PFSK-1 (cell line): ENCODE measurements at regions not wholly inside any gene's neighbourhood (a gene's known extent, or its start where the extent isn't known, plus 50 kb on each side); places are given as distances from the start of the nearest gene placed in this dataset.

Experiments used
- FOXP2 ChIP-seq: optimal IDR thresholded peaks from 2 replicates; pipeline ENCODE3; 2011; ENCODE audit warnings: borderline replicate concordance, control low read depth, inconsistent platforms; ENCODE audit not compliant: insufficient read depth; ENCODE audit errors: extremely low read length, extremely low read depth
- POLR2AphosphoS5 ChIP-seq: IDR thresholded peaks from 2 replicates; pipeline ENCODE4 v1.6.1; 2012; ENCODE audit warnings: low read depth, mild to moderate bottlenecking, control low read depth, low read length, moderate library complexity
- SIN3A ChIP-seq: IDR thresholded peaks from 2 replicates; pipeline ENCODE4 v1.6.1; 2012; ENCODE audit warnings: mild to moderate bottlenecking, low read length, moderate library complexity, borderline replicate concordance; ENCODE audit not compliant: insufficient read depth
- TAF1 ChIP-seq: IDR thresholded peaks from 2 replicates; pipeline ENCODE4 v1.6.1; 2012; ENCODE audit warnings: low read length, control low read depth, borderline replicate concordance; ENCODE audit not compliant: insufficient read depth
- TF ChIP-seq, protein P1 (sequence below), 2 experiments: IDR thresholded peaks; 2 replicates each; pipeline versions ENCODE4 v1.6.1 to v1.8.0; 2011 to 2012; ENCODE audit warnings: low read depth in 2 of 2, low read length in 2 of 2, control low read depth in 1 of 2, inconsistent platforms in 1 of 2, mild to moderate bottlenecking in 1 of 2, moderate library complexity in 1 of 2; ENCODE audit not compliant: insufficient read depth in 1 of 2

DNA sequence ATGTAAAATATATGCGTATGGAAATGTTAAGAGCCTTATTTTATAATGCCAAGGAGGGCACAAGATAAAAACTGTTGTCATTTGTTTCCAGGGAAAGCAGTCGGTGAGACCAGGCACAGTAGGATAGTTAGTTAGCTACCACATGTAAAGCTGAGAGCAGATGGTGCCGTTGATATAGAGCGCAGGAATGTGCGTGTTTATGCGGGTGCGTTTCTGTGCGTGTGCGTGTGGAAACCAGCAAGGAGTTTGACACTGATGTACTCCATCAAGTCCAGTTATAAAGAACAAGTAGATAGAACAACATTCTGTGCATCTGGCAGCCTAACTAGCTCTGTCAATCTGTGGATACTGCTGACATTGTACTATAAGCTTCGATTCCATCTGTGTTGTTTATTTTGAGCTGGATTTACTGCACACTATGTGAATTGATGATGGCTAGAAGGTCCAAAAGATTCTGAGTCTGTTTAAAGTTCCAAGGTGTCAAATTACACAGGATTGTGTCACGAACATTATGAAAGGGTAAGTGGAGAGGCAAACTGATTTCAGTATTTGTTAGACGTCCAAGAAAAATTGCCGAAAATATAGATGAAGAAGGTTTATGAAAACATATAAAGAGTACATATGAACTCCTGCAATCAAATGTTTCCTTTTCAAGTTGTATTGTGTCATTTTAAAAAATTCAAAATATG lies 494.9 kb upstream of the MEF2C start:
- no peak for TF ChIP-seq POLR2AphosphoS5
- no peak for TF ChIP-seq FOXP2
- TF ChIP-seq SIN3A: no peak
- no peak for TF ChIP-seq TAF1
- TF ChIP-seq, protein P1, sequence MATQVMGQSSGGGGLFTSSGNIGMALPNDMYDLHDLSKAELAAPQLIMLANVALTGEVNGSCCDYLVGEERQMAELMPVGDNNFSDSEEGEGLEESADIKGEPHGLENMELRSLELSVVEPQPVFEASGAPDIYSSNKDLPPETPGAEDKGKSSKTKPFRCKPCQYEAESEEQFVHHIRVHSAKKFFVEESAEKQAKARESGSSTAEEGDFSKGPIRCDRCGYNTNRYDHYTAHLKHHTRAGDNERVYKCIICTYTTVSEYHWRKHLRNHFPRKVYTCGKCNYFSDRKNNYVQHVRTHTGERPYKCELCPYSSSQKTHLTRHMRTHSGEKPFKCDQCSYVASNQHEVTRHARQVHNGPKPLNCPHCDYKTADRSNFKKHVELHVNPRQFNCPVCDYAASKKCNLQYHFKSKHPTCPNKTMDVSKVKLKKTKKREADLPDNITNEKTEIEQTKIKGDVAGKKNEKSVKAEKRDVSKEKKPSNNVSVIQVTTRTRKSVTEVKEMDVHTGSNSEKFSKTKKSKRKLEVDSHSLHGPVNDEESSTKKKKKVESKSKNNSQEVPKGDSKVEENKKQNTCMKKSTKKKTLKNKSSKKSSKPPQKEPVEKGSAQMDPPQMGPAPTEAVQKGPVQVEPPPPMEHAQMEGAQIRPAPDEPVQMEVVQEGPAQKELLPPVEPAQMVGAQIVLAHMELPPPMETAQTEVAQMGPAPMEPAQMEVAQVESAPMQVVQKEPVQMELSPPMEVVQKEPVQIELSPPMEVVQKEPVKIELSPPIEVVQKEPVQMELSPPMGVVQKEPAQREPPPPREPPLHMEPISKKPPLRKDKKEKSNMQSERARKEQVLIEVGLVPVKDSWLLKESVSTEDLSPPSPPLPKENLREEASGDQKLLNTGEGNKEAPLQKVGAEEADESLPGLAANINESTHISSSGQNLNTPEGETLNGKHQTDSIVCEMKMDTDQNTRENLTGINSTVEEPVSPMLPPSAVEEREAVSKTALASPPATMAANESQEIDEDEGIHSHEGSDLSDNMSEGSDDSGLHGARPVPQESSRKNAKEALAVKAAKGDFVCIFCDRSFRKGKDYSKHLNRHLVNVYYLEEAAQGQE (IDR thresholded peaks at IDR 0.05; ENCODE audit: insufficient read depth in 1 of 2, low read depth in 2 of 2, low read length in 2 of 2): no peak

DNA sequence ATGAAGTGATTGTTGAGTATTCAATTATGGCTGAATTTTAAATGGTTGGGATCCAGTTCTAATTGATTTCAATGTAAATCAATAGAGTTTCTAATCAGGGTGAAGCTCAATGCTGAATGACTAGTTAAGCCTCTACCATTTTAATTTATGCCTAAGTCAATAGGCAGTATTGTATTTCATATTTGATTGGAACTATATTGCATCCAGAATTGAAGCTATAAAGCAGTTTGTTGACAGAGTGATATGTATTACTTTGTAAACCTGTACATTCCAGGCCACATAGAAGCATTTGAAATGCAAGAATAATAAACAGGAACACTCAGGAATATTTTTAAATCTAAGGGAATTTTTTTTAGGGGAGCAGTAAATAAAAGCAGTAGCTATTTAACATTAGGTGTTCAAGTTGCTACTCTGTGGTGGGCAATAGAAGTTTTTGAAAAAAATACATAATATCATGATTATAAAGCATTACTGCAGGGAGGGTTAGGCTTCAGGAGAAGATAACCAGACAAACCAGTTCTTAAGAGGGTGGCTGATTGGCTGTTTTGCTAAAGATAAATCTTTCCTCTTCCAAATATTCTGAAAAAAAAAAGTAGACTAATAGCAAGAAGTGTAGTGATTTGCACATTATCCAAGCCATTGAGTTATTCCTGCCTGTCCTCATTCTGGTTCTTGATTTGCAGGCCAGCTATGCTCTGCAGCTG lies 492.0 kb upstream of the MEF2C start:
- TF ChIP-seq SIN3A: no peak
- no peak for TF ChIP-seq FOXP2
- TF ChIP-seq POLR2AphosphoS5: no peak
- no peak for TF ChIP-seq TAF1
- TF ChIP-seq, protein P1 (IDR thresholded peaks at IDR 0.05; ENCODE audit: insufficient read depth in 1 of 2, low read depth in 2 of 2, low read length in 2 of 2): no peak

DNA sequence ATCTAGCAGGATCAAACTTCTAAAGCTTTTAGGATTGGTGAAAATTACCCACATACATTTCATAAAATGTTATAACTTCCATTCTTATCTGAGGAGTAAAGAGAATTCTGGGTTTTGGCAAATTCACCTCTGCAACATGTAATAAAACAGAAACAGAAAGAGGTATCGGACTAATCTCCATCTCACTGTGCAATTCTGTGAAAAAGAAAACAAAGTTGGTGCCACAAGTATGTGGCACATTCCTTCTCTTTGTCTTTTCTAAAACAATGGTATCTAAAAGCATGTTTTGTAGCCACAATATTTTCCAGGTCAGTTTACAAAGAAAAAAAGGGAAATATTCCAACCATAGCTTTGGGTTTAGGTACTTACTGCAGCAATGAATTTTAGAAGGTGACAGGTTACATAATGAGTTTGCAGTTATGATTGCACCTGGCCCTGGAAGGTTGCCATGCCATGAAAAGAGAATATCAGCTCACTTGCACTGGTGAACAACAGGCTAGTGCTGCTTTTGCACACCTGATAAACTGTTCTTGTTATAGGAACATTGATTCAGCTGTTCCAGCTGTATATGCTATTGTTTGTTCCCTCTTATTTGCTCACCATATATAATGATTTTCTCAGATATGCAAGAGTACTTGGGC lies 491.3 kb upstream of the MEF2C start:
- TF ChIP-seq SIN3A: no peak
- no peak for TF ChIP-seq FOXP2
- TF ChIP-seq POLR2AphosphoS5: no peak
- no peak for TF ChIP-seq TAF1
- TF ChIP-seq, protein P1 (IDR thresholded peaks at IDR 0.05; ENCODE audit: insufficient read depth in 1 of 2, low read depth in 2 of 2, low read length in 2 of 2): no peak

DNA sequence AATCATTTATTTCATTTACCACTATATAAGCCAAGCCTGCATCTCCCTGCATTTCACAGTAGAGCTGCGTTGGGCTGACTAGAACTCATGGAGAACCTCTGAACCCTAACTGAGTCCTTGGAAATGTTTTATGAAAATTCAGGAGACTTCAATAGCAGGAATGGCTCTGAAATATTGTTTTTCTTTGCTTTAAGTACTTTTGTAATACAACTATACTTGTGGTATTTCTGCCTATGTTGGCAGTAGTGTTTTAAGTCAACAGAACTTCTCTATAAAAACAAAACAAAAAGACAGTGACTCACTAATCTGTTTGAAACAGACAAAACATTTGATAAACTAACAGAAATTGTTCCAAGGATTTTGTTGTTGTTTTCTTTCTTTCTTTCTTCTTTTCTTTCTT lies 489.2 kb upstream of the MEF2C start:
- TF ChIP-seq, protein P1 (IDR thresholded peaks at IDR 0.05; ENCODE audit: insufficient read depth in 1 of 2, low read depth in 2 of 2, low read length in 2 of 2): no peak
- TF ChIP-seq POLR2AphosphoS5 (no peak), FOXP2 (no peak), SIN3A (no peak), TAF1 (no peak)

DNA sequence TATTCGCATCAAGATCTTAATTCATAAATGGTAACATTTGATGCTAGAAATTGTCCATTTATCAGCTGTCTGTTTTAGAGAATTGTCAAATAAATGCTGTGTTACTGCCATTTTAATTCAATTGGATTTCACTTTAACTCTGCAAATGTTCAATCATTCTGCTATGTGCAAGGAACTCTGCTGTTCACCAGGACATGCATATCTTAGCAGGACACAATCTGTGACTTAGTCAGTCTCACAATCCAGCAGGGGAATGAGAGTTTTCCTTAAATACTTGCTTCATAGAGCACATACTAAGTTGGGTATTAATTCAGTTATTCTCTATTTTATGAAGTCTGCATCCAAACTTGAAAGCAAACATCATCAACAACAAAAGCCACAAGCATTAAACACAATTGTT lies 488.7 kb upstream of the MEF2C start:
- TF ChIP-seq POLR2AphosphoS5: no peak
- no peak for TF ChIP-seq FOXP2
- TF ChIP-seq, protein P1 (IDR thresholded peaks at IDR 0.05; ENCODE audit: insufficient read depth in 1 of 2, low read depth in 2 of 2, low read length in 2 of 2): no peak
- no peak for TF ChIP-seq TAF1
- no peak for TF ChIP-seq SIN3A
